Activated CD4-positive, alpha-beta T cell treated with anti-CD3 and anti-CD28 coated beads for 36 hours (primary cell): ENCODE measurements at regions not wholly inside any gene's neighbourhood (a gene's known extent, or its start where the extent isn't known, plus 50 kb on each side); places are given as distances from the start of the nearest gene placed in this dataset.

Experiments used
- ATAC-seq: fragments of 200-7000 bp; cut with Tn5 transposase; one replicate; pipeline ENCODE4 v1.10.0; 2021; ENCODE audit warnings: mild to moderate bottlenecking, moderate library complexity
- CTCF ChIA-PET: fragments of 350-600 bp; sonication (Branson Sonifier 250); formaldehyde crosslinking; loops from one replicate; lab custom pipeline; 2021; ENCODE audit warnings: antibody characterized with exemption; lab: Charles Lee
- POLR2A ChIA-PET: fragments of 350-600 bp; sonication (Branson Sonifier 250); formaldehyde crosslinking; loops from one replicate; lab custom pipeline; 2021; ENCODE audit warnings: antibody characterized with exemption, inconsistent platforms; lab: Charles Lee
- DNase-seq: peaks from one replicate; pipeline ENCODE4 v3.0.0-alpha.2; 2020
- H3K27ac Mint-ChIP-seq: one replicate; pipeline ENCODE4 v1.8.0; 2021; ENCODE audit warnings: mixed read lengths
- H3K27me3 Mint-ChIP-seq: one replicate; pipeline ENCODE4 v1.8.0; 2021; ENCODE audit warnings: mixed read lengths
- H3K36me3 Mint-ChIP-seq: one replicate; pipeline ENCODE4 v1.8.0; 2021; ENCODE audit warnings: low read depth, mixed read lengths
- H3K4me1 Mint-ChIP-seq: one replicate; pipeline ENCODE4 v1.8.0; 2021; ENCODE audit warnings: mixed read lengths
- H3K4me3 Mint-ChIP-seq: one replicate; pipeline ENCODE4 v1.8.0; 2021; ENCODE audit warnings: mild to moderate bottlenecking, moderate library complexity, mixed read lengths
- H3K9me3 Mint-ChIP-seq: one replicate; pipeline ENCODE4 v1.8.0; 2021; ENCODE audit warnings: low read depth, mixed read lengths
- intact Hi-C, 2 experiments: fragments of 100-400 bp; cut with DNase I in 1 of 2; cut with micrococcal nuclease in 1 of 2; formaldehyde crosslinking; loops; one replicate each; pipeline versions ENCODE4 v1.14.2 to v1.15.1; 2022 to 2024; cut with DNase I, micrococcal nuclease

DNA sequence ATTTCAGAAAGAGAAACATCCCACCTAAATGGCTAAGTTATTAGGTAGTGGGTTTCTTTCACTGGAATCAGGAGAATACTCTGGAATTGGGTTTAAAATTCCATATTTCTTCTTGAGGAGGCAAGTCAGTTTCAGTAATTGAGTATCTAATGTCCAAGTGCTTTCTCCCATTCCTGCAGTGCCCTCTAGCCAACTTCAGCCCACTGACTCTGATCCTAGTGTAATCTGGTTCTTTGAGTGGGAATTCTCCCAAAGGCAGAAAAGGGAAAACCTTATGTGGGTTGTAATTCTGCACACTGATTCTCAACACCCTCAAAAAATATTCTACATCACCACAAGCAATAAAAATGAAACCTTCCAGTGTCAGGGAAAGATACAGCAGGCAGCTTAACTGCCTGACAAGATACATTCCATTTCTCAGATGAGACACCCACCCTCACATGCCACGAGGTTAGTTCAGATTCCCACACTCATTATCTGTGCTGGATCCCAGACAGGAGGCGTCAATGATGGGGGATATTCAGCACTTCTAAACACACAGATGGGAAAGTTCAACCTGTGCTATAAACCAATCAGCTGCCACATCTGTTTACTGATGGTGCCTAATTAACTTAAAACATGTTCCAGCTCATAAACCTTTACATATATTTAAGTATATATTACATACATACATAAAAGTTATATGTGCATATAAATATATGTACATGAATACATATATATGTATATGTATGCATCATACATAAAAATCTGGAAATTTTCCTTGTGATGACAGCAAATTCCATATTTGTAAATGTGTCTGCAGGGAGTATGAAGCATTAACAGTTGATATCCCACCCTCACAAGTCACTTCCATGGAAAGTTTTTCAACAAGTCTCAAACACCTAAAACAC, 833.4 kb upstream of the AMELY start:
- Mint-ChIP-seq H3K4me1 (no peaks in the 10 kb centered on the region), H3K4me3 (no peak overlapping the region), H3K27ac (no peak overlapping the region), H3K9me3 (no peaks in the 10 kb centered on the region), H3K36me3 (no peaks in the 10 kb centered on the region), H3K27me3 (peaks cover 8% of the 10 kb centered on the region)
- POLR2A ChIA-PET = no interaction called here
- intact Hi-C loops = no loop called here
- CTCF ChIA-PET = no interaction called here
- no peak for ATAC-seq
- DNase-seq = no peak

DNA sequence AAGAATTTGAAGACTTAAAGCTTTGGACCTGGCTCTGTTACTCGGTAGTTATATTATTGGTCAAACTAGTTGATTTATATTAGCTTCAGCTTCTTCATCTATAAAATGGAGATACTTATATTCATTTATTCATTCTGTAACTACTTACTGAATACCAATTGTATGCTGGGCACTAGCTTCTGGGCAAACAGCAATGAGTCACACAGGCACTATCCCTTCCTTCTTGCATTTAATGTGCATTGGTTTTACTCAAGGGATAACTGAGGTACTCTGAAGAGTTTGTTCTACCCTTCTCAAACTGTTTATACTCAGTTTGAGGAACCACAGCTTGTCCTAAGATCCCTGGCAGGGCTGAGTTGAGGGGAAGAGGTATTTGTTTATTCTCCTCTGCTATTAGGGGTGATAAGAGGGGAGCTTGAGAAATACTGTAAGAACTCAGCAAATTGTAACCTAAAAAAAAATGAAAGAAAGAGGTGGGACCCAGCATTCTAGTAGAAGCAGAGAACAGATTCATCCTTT, 825.4 kb upstream of the AMELY start:
- POLR2A ChIA-PET = no interaction called here
- Mint-ChIP-seq H3K27ac (no peak overlapping the region), H3K4me3 (no peak overlapping the region)

DNA sequence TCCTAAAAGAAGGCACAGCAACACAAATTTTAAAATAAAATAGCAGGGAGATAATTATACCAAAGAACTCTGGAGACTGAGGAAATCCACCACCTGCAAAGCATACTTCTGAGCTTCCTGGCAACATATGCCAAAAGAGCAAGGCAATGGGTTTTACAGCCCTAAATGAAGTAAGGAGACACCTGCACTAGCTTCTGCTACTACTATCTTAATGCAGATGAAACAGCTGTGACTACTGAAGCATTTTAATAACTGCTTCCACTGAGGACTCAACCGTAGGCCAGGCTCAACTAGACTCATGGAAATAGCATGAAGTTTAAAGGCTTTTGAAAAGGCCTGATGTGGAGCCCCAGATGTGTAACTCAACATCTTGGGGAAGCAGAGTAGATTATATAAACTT, 820.1 kb upstream of the AMELY start:
- intact Hi-C loops = no loop called here
- Mint-ChIP-seq H3K36me3 (no peaks in the 10 kb centered on the region), H3K9me3 (no peaks in the 10 kb centered on the region), H3K27ac (no peak overlapping the region), H3K4me3 (no peak overlapping the region), H3K4me1 (peaks cover 9% of the 10 kb centered on the region), H3K27me3 (no peaks in the 10 kb centered on the region)
- ChIA-PET CTCF (no interaction called here), POLR2A (no interaction called here)
- DNase-seq (no peak), ATAC-seq (no peak)

More for the DNA sequence above, 825.4 kb upstream of the AMELY start:
- DNase-seq (no peak), ATAC-seq (no peak)
- Mint-ChIP-seq H3K36me3 (no peaks in the 10 kb centered on the region), H3K9me3 (no peaks in the 10 kb centered on the region), H3K27me3 (no peaks in the 10 kb centered on the region), H3K4me1 (no peaks in the 10 kb centered on the region)
- intact Hi-C loops = no loop called here
- CTCF ChIA-PET = no interaction called here

DNA sequence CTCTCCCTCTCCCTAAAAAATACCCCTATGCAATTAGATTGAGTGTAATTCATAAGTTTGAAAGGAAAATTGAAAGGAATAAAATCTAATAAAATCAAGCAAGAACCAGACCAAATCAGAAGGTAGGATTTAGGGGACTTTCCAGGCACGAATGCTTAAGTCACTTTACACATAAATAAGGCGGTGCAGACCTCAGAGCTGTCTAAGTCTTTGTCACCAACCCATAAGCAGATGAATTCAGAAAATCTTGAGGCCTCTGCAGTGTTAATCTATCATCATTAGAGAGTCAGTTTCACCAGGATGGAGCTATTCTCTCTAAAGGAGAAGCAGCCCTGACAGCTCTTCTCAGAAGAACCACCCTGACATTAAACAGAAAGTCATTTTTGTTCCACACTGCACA, 819.1 kb upstream of the AMELY start:
- intact Hi-C loops = no loop called here
- no peak overlapping the region for H3K27ac Mint-ChIP-seq
- H3K4me1 Mint-ChIP-seq = peaks cover 9% of the 10 kb centered on the region
- H3K27me3 Mint-ChIP-seq = no peaks in the 10 kb centered on the region
- DNase-seq (peak; percentile 5), ATAC-seq (peak; percentile 68)
- H3K9me3 Mint-ChIP-seq = no peaks in the 10 kb centered on the region
- H3K36me3 Mint-ChIP-seq = no peaks in the 10 kb centered on the region
- ChIA-PET CTCF (no interaction called here), POLR2A (no interaction called here)
- H3K4me3 Mint-ChIP-seq = no peak overlapping the region

DNA sequence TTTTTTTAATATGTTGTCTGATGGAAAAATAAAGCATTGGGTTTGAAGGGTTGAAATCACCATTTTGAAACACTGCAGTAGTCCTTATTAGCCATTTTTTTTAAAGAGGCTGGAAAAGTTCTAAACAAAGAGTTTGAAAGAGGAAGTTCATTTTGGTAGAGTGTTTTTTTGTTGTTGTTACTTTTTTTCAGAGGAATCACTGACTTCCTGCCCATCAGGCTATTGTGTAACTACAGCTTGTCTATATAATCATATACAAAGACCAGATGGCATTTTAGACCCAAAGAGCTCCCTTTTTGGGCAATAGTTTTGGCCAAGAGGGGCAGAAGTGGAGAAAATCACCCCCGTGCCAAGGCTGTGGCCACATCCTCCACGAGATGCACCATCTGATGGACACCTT, 818.5 kb upstream of the AMELY start:
- no peak overlapping the region for H3K4me3 Mint-ChIP-seq
- CTCF ChIA-PET = no interaction called here
- H3K27me3 Mint-ChIP-seq = no peaks in the 10 kb centered on the region
- intact Hi-C loops = no loop called here
- POLR2A ChIA-PET = no interaction called here
- DNase-seq (no peak), ATAC-seq (no peak)
- H3K4me1 Mint-ChIP-seq = peaks cover 9% of the 10 kb centered on the region
- no peak overlapping the region for H3K27ac Mint-ChIP-seq
- no peaks in the 10 kb centered on the region for H3K9me3 Mint-ChIP-seq
- H3K36me3 Mint-ChIP-seq = no peaks in the 10 kb centered on the region

DNA sequence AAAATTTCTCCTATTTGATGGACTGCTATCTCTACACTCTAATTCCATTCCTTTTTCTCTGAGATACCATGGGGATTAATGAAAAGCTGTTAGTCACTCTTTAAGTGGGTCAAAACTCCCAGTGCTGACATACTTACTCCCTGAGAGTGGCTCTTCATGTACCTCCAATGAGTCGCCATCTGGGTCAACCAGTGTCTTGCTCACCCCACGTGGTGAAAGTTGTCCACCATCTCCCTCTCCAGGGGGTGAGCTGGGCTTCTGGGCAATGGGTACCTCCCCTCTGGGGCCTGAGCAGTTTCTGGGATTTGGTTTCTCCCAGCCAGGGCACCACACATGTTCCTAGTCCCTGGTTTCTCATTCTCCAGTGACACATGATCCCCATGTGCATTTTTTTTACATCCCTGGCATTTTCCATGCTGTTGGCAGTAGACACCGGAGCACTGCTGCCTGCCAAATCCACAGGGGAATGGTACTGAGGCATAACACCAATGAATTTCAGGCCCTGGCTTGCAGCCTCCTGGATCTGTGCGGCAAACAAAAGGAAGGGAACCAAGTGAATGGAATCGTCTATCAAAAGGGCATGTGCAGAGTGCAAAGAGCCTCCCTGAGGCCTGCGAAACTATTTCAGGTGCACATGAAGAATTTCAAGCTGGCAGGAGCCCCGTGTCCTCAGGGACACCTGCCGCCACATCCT, 817.9 kb upstream of the AMELY start:
- Mint-ChIP-seq H3K36me3 (no peaks in the 10 kb centered on the region), H3K4me3 (no peak overlapping the region), H3K27ac (peak overlapping the region; percentile 37), H3K4me1 (peaks cover 9% of the 10 kb centered on the region), H3K9me3 (no peaks in the 10 kb centered on the region), H3K27me3 (no peaks in the 10 kb centered on the region)
- CTCF ChIA-PET = no interaction called here
- DNase-seq = peak; percentile 32
- POLR2A ChIA-PET = no interaction called here
- intact Hi-C loops = no loop called here
- ATAC-seq = peak; percentile 77

DNA sequence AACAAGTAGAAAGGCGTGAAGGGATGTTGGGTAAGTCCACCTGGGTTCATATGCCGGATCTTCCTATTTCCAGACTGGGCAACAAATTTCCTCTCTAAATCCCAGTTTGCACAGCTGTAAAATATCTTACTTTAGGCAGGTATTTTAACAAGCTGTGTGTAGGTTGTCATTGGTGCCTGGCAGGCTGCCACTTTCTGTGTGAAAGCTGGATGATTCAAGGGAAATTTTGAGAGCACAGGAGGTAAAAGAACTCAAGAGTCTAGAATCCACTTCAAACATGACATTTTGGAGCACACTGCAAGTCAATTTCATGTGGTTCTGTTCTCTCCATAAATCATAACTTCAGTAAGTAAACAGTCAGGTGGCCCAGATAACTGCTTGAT, 817.4 kb upstream of the AMELY start:
- POLR2A ChIA-PET = no interaction called here
- peak; percentile 63 for DNase-seq
- intact Hi-C loops = no loop called here
- CTCF ChIA-PET = no interaction called here
- peaks cover 12% of the 10 kb centered on the region for H3K4me1 Mint-ChIP-seq
- no peaks in the 10 kb centered on the region for H3K9me3 Mint-ChIP-seq
- peak; percentile 58 for ATAC-seq
- H3K27ac Mint-ChIP-seq = no peak overlapping the region
- H3K4me3 Mint-ChIP-seq = no peak overlapping the region
- H3K27me3 Mint-ChIP-seq = no peaks in the 10 kb centered on the region
- no peaks in the 10 kb centered on the region for H3K36me3 Mint-ChIP-seq

DNA sequence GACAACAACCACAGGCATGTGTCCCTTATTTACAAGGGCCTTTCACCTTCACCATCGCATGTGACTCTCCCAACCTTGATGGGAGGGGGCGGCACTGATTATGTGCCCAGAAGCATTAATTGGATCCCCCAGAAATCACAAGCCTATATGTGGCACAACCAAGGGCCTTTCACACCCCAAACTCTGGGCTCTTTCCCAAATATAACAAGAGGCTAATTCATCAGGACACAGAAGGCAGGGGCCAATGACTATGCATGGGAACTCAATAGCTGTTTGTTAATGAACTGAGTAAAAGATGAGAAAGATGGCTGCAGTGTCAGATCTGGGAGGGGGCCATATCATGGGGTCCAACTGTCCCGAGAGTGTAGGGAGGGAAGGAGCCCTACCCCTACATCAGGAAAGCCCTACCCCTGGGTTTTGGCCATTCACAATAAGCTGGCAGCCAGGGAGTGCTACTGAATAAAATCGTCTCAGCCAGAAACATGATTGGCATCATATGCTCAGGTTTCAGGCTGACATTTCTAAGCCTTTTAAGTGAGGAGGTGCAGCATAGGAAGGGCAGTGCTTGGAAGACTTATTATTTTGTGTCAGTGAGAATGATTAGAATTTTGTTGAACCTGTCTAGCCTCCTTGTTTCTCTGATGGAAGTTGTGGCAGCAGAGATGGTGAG, 814.4 kb upstream of the AMELY start:
- ATAC-seq (no peak), DNase-seq (no peak)
- intact Hi-C loops = no loop called here
- Mint-ChIP-seq H3K4me1 (peaks cover 12% of the 10 kb centered on the region), H3K4me3 (no peak overlapping the region), H3K9me3 (no peaks in the 10 kb centered on the region), H3K27me3 (peaks cover 2% of the 10 kb centered on the region), H3K36me3 (no peaks in the 10 kb centered on the region), H3K27ac (no peak overlapping the region)
- POLR2A ChIA-PET = no interaction called here
- CTCF ChIA-PET = no interaction called here

DNA sequence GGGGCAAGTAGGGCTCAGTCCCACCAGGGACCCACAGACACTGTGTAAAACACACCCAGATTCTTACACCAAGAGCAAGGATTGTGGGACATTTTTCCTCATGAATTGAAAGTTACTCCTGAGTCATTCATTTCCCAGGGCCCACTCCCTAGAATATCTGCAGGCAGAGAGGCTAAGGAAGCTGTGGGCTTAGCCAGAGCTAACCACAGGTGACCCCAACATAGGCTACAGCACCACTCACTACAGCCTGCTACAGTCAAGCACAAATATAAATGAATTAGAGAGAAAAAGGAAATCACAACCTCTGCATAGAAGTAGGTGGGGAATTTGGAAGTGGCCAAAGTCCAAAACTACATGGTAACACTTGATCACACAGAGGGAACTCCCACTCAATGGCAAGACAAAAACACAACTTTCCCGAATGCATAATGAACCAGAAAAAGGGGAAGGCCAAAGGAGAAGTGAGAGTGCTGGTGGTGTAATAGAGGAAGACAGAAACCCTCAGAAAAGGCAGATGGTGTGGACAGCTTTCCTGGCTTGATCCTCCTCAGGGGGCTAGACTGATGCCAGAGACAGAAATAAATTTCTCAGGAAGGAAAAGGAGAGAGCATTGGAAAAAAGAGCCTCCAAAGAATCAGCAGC, 812.6 kb upstream of the AMELY start:
- ATAC-seq (no peak), DNase-seq (no peak)
- CTCF ChIA-PET = no interaction called here
- H3K4me1 Mint-ChIP-seq = peaks cover 7% of the 10 kb centered on the region
- no peaks in the 10 kb centered on the region for H3K36me3 Mint-ChIP-seq
- no peak overlapping the region for H3K27ac Mint-ChIP-seq
- no peaks in the 10 kb centered on the region for H3K9me3 Mint-ChIP-seq
- POLR2A ChIA-PET = no interaction called here
- no peak overlapping the region for H3K4me3 Mint-ChIP-seq
- intact Hi-C loops = no loop called here
- H3K27me3 Mint-ChIP-seq = peaks cover 2% of the 10 kb centered on the region

DNA sequence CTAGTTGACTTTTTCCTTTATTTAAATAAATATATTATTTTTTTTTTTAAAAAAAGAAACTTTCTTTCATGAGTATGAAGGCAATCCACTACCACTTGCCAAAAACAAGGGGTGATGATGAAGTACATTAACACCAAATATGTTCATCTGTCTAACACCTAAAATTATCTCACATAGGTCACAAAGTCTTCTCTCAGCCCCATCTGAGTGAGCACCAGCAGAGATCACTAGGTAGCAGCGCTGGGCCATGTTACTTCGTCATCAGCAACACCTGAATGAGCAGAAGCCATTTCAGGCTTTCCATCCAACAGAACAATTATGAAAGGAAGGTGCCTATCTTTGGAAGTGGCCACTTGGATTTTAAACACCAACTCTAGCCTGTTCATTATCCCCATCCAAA, 811.6 kb upstream of the AMELY start:
- ChIA-PET CTCF (no interaction called here), POLR2A (no interaction called here)
- ATAC-seq (no peak), DNase-seq (no peak)
- Mint-ChIP-seq H3K9me3 (no peaks in the 10 kb centered on the region), H3K27ac (no peak overlapping the region), H3K4me3 (no peak overlapping the region), H3K27me3 (peaks cover 2% of the 10 kb centered on the region), H3K36me3 (no peaks in the 10 kb centered on the region), H3K4me1 (peaks cover 4% of the 10 kb centered on the region)
- intact Hi-C loops = no loop called here

DNA sequence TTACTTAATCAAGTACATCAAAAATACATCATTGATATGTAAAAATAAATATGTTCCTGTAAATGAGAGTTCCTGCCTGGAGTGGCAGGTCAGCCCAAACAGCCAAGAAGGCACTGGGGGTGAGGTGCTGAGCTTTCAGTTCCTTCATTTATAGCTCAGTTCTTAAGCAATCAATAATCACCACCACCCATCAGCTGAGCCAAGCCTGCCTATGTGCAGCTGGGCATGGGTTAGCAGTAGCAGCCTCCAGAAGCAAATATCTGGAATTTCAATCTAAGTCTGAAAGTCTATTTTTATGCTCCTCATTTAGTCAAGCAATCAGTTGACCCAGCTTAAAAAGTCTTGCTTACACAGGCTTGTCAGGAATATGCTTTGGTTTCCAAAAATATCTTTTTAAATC, 811.0 kb upstream of the AMELY start:
- ChIA-PET POLR2A (no interaction called here), CTCF (no interaction called here)
- ATAC-seq (no peak), DNase-seq (no peak)
- Mint-ChIP-seq H3K36me3 (no peaks in the 10 kb centered on the region), H3K27me3 (peaks cover 2% of the 10 kb centered on the region), H3K9me3 (no peaks in the 10 kb centered on the region), H3K4me3 (no peak overlapping the region), H3K4me1 (peaks cover 4% of the 10 kb centered on the region), H3K27ac (no peak overlapping the region)
- intact Hi-C loops = no loop called here
